Glutamatergic neuron (in vitro differentiated cells): ENCODE measurements at regions not wholly inside any gene's neighbourhood (a gene's known extent, or its start where the extent isn't known, plus 50 kb on each side); places are given as distances from the start of the nearest gene placed in this dataset.

Experiments
- DNase-seq: peaks from one replicate; pipeline ENCODE4 v3.0.0; 2022
- H3K27ac Mint-ChIP-seq: one replicate; pipeline ENCODE4 v1.8.0; 2020; ENCODE audit warnings: mild to moderate bottlenecking, mixed read lengths, inconsistent platforms; ENCODE audit not compliant: unreplicated experiment
- H3K27me3 Mint-ChIP-seq: one replicate; pipeline ENCODE4 v1.8.0; 2020; ENCODE audit warnings: mild to moderate bottlenecking, moderate library complexity, mixed read lengths, inconsistent platforms; ENCODE audit not compliant: unreplicated experiment
- H3K36me3 Mint-ChIP-seq: one replicate; pipeline ENCODE4 v1.8.0; 2020; ENCODE audit warnings: mild to moderate bottlenecking, mixed read lengths, inconsistent platforms; ENCODE audit not compliant: unreplicated experiment
- H3K4me1 Mint-ChIP-seq: one replicate; pipeline ENCODE4 v1.8.0; 2020; ENCODE audit warnings: mild to moderate bottlenecking, low read depth, mixed read lengths, inconsistent platforms; ENCODE audit not compliant: unreplicated experiment
- H3K4me3 Mint-ChIP-seq: one replicate; pipeline ENCODE4 v1.8.0; 2020; ENCODE audit warnings: mild to moderate bottlenecking, mixed read lengths, inconsistent platforms; ENCODE audit not compliant: unreplicated experiment
- H3K9me3 Mint-ChIP-seq: one replicate; pipeline ENCODE4 v1.8.0; 2020; ENCODE audit warnings: mild to moderate bottlenecking, moderate library complexity, mixed read lengths, inconsistent platforms; ENCODE audit not compliant: unreplicated experiment
- CTCF ChIP-seq: fragments of 200-600 bp; sonication (generic); IDR thresholded peaks from one replicate; pipeline ENCODE4 v1.5.0; 2021; ENCODE audit not compliant: partially characterized antibody, unreplicated experiment

DNA sequence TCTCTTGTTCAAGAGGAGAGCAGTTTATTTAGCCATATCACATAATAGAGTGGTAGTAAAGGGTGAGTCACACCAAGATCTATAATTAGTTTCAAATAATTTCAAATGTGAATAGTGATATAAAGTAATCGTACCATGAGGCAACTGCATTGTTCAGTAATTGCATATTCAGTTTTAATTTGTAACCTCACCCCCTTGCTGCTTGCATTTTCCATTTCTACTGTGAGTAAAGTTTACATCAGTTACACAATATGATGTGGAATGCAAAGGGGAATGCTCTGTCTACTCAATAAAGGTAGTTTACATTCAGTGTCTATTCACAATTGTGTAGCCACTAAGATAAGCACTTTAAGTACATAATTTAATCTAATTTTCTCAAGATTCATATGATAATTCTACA lies 1695.7 kb upstream of the SPRY2 start:
- H3K27me3 Mint-ChIP-seq, result no peaks in the 10 kb centered on the region
- TF ChIP-seq CTCF, result no peak
- H3K4me1 Mint-ChIP-seq, result no peaks in the 10 kb centered on the region
- no peaks in the 10 kb centered on the region for H3K36me3 Mint-ChIP-seq
- no peaks in the 10 kb centered on the region for H3K9me3 Mint-ChIP-seq
- no peak overlapping the region for H3K27ac Mint-ChIP-seq
- DNase-seq, result no peak
- H3K4me3 Mint-ChIP-seq, result no peak overlapping the region

GRCh38 chr13:82011355-82011754 lies 1670.4 kb upstream of the SPRY2 start:
- Mint-ChIP-seq H3K4me1 (no peaks in the 10 kb centered on the region), H3K27me3 (no peaks in the 10 kb centered on the region), H3K27ac (no peak overlapping the region), H3K4me3 (no peak overlapping the region), H3K36me3 (no peaks in the 10 kb centered on the region), H3K9me3 (no peaks in the 10 kb centered on the region)
- no peak for TF ChIP-seq CTCF
- no peak for DNase-seq

GRCh38 chr13:82010780-82011179 lies 1669.9 kb upstream of the SPRY2 start:
- Mint-ChIP-seq H3K27ac (no peak overlapping the region), H3K27me3 (no peaks in the 10 kb centered on the region), H3K9me3 (no peaks in the 10 kb centered on the region), H3K4me1 (no peaks in the 10 kb centered on the region), H3K4me3 (no peak overlapping the region), H3K36me3 (no peaks in the 10 kb centered on the region)
- TF ChIP-seq CTCF, result no peak
- no peak for DNase-seq

DNA sequence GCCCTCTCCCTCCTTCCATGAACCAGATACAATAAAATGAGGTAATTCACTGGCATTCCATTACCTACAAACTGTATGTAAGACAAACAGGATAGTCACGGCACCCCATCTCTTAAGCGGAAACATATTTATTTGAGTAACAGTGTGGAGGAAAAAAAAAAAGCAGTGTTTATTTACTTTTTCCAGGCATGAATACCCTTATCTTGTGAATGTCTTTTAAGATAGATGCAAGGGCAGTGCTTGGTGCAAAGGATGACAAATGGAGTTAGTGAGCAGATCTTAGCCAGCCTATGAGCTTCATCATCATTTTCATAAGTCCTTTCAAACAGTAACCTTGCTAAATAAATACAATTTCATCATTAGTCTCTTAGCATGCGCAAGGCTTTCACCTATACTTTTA lies 1661.8 kb upstream of the SPRY2 start:
- H3K27ac Mint-ChIP-seq, result no peak overlapping the region
- no peaks in the 10 kb centered on the region for H3K27me3 Mint-ChIP-seq
- no peaks in the 10 kb centered on the region for H3K4me1 Mint-ChIP-seq
- H3K9me3 Mint-ChIP-seq, result no peaks in the 10 kb centered on the region
- DNase-seq, result no peak
- H3K36me3 Mint-ChIP-seq, result no peaks in the 10 kb centered on the region
- no peak overlapping the region for H3K4me3 Mint-ChIP-seq
- no peak for TF ChIP-seq CTCF

DNA sequence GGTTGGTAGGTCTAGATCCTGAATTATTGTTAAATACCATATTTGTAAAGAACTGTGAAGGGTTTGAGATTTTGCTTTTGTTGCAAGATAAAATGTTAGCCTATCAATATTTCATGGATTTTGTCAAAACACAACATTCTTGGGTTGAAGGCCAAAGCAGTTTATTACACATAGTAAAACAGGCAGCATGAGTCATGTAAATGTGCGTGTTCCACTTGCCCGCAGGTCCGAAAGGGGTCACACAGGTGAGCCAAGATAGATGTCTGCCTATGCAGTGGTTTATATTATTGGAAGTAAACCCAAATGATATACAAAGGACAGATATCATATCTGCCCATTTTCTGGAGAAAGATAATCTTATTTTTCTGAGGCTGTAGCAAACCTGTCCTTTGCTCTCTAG lies 1654.4 kb upstream of the SPRY2 start:
- Mint-ChIP-seq H3K27ac (no peak overlapping the region), H3K9me3 (peaks cover 2% of the 10 kb centered on the region), H3K36me3 (no peaks in the 10 kb centered on the region), H3K4me3 (no peak overlapping the region), H3K4me1 (no peaks in the 10 kb centered on the region), H3K27me3 (no peaks in the 10 kb centered on the region)
- TF ChIP-seq CTCF, result no peak
- DNase-seq, result no peak
